Activated B cell treated with CpG ODN at 0.5 μM for 24 hours (primary cell): ENCODE measurements at regions not wholly inside any gene's neighbourhood (a gene's known extent, or its start where the extent isn't known, plus 50 kb on each side); places are given as distances from the start of the nearest gene placed in this dataset.

Experiments
- ATAC-seq: fragments of 200-7000 bp; cut with Tn5 transposase; one replicate; pipeline ENCODE4 v1.10.0; 2021; ENCODE audit warnings: low read depth, mild to moderate bottlenecking, moderate library complexity
- CTCF ChIA-PET: fragments of 350-600 bp; sonication (Branson Sonifier 250); formaldehyde crosslinking; loops from one replicate; lab custom pipeline; 2021; ENCODE audit warnings: antibody characterized with exemption; lab: Charles Lee
- POLR2A ChIA-PET: fragments of 350-600 bp; sonication (Branson Sonifier 250); formaldehyde crosslinking; loops from one replicate; lab custom pipeline; 2021; ENCODE audit warnings: antibody characterized with exemption; lab: Charles Lee
- DNase-seq: peaks from one replicate; pipeline ENCODE4 v3.0.0; 2022
- H3K27ac Mint-ChIP-seq: one replicate; pipeline ENCODE4 v1.8.0; 2020; ENCODE audit warnings: mixed read lengths
- H3K27me3 Mint-ChIP-seq: one replicate; pipeline ENCODE4 v1.8.0; 2021; ENCODE audit warnings: mixed read lengths
- H3K36me3 Mint-ChIP-seq: one replicate; pipeline ENCODE4 v1.8.0; 2021; ENCODE audit warnings: low read depth, mixed read lengths
- H3K4me1 Mint-ChIP-seq: one replicate; pipeline ENCODE4 v1.8.0; 2021; ENCODE audit warnings: mixed read lengths
- H3K4me3 Mint-ChIP-seq: one replicate; pipeline ENCODE4 v1.8.0; 2020; ENCODE audit warnings: mild to moderate bottlenecking, mixed read lengths
- H3K9me3 Mint-ChIP-seq: one replicate; pipeline ENCODE4 v1.8.0; 2020; ENCODE audit warnings: mixed read lengths
- intact Hi-C: fragments of 100-400 bp; cut with micrococcal nuclease; formaldehyde crosslinking; loops from one replicate; pipeline ENCODE4 v1.15.1; 2024
- TF ChIP-seq, protein P1 (sequence below): fragments of 200-600 bp; IDR thresholded peaks from one replicate; pipeline ENCODE4 v1.8.0; 2022; ENCODE audit warnings: antibody characterized with exemption, mild to moderate bottlenecking

DNA sequence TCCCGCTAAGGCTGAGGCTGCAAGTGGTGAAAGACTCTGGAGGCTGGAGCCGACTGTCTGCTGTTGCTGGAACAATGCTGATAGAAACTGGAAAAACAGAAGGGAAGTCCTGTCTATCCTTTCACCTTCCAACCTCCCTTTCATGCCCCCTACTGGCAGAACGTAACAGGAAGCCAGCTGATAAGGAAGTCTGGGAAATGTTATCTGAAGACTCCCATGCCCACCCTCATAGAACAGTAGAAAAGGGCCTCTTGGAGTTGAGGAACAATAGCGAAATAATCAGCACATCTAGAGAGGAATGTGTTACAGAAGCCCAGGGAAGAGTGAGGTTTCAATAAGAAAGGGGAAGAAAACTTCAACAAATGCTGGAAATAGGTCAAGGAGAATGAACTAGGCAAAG lies 117.1 kb upstream of the DKK2 start:
- POLR2A ChIA-PET = no interaction called here
- Mint-ChIP-seq H3K4me1 (no peaks in the 10 kb centered on the region), H3K9me3 (no peaks in the 10 kb centered on the region)

DNA sequence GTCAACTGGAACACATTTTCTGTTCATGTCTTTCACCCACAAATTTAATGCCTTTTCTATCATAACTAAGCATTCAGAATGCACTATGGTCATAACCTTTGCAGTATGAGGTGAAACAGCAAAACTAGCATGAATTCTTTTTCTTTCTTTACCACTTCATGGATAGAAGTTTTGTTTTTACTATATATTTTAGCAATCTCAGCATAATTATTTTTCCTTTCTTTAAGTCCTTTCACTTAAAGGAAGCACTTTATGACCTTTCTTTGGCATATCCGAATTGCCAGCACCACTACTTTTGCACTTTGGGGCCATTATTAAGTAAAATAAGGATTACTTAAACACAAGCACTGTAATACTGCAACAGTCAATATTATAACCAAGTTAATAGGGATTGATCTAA lies 115.1 kb upstream of the DKK2 start:
- H3K4me3 Mint-ChIP-seq = no peak overlapping the region
- no peaks in the 10 kb centered on the region for H3K36me3 Mint-ChIP-seq
- CTCF ChIA-PET = no interaction called here
- TF ChIP-seq, protein P1, sequence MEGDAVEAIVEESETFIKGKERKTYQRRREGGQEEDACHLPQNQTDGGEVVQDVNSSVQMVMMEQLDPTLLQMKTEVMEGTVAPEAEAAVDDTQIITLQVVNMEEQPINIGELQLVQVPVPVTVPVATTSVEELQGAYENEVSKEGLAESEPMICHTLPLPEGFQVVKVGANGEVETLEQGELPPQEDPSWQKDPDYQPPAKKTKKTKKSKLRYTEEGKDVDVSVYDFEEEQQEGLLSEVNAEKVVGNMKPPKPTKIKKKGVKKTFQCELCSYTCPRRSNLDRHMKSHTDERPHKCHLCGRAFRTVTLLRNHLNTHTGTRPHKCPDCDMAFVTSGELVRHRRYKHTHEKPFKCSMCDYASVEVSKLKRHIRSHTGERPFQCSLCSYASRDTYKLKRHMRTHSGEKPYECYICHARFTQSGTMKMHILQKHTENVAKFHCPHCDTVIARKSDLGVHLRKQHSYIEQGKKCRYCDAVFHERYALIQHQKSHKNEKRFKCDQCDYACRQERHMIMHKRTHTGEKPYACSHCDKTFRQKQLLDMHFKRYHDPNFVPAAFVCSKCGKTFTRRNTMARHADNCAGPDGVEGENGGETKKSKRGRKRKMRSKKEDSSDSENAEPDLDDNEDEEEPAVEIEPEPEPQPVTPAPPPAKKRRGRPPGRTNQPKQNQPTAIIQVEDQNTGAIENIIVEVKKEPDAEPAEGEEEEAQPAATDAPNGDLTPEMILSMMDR = no peak
- POLR2A ChIA-PET = no interaction called here
- no peaks in the 10 kb centered on the region for H3K9me3 Mint-ChIP-seq
- no peaks in the 10 kb centered on the region for H3K27me3 Mint-ChIP-seq
- H3K27ac Mint-ChIP-seq = no peak overlapping the region
- ATAC-seq (no peak), DNase-seq (no peak)
- intact Hi-C loops = no loop called here
- H3K4me1 Mint-ChIP-seq = no peaks in the 10 kb centered on the region

More for the DNA sequence above, 117.1 kb upstream of the DKK2 start:
- DNase-seq (no peak), ATAC-seq (no peak)
- Mint-ChIP-seq H3K27ac (no peak overlapping the region), H3K27me3 (no peaks in the 10 kb centered on the region), H3K4me3 (no peak overlapping the region), H3K36me3 (no peaks in the 10 kb centered on the region)
- CTCF ChIA-PET = no interaction called here
- TF ChIP-seq, protein P1 = no peak
- intact Hi-C loops = no loop called here

DNA sequence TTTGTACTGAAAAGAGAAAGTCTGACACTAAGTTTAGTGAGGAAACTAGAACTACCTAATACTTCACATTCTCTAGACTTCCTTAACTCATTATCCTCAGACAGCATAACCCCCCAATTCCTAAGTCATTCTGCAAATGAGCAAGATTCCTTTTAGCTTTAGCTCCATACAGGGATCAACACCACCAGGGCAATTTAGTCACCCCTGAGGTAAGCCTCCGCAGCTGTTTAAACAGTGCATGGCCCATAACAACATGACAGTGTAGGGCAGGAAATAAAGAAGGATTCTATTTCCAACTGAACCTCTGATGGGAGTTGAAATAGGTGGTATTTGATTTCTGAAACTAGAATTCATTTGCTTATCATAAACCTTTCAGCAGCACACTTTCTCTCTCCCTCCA lies 112.8 kb upstream of the DKK2 start:
- no peak for ATAC-seq
- no peaks in the 10 kb centered on the region for H3K9me3 Mint-ChIP-seq
- H3K27ac Mint-ChIP-seq = no peak overlapping the region
- H3K27me3 Mint-ChIP-seq = no peaks in the 10 kb centered on the region
- H3K4me1 Mint-ChIP-seq = no peaks in the 10 kb centered on the region
- intact Hi-C loops = no loop called here
- DNase-seq = no peak
- H3K4me3 Mint-ChIP-seq = no peak overlapping the region
- TF ChIP-seq, protein P1 = no peak
- CTCF ChIA-PET = no interaction called here
- POLR2A ChIA-PET = no interaction called here
- no peaks in the 10 kb centered on the region for H3K36me3 Mint-ChIP-seq

DNA sequence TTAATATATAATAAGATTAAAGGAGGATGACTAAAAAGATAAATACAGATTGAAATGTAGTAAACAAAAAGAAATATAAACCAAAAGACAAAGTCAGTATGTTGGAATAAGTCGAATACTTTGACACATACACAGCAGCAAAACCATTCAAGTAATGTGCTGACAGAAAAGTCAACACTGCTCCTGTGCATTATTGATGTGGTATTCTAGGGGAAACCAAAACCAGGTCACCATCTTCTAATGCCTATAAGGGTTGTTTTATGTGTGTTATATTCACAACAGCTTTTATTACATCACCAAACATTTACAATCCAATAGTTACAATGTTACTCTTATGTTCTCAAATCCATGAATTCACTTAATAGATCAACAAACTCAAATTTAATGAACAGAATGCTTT lies 111.8 kb upstream of the DKK2 start:
- DNase-seq (no peak), ATAC-seq (no peak)
- no peaks in the 10 kb centered on the region for H3K36me3 Mint-ChIP-seq
- POLR2A ChIA-PET = no interaction called here
- H3K4me1 Mint-ChIP-seq = no peaks in the 10 kb centered on the region
- no peak overlapping the region for H3K27ac Mint-ChIP-seq
- H3K27me3 Mint-ChIP-seq = no peaks in the 10 kb centered on the region
- TF ChIP-seq, protein P1 = no peak
- intact Hi-C loops = no loop called here
- no peaks in the 10 kb centered on the region for H3K9me3 Mint-ChIP-seq
- CTCF ChIA-PET = no interaction called here
- H3K4me3 Mint-ChIP-seq = no peak overlapping the region

DNA sequence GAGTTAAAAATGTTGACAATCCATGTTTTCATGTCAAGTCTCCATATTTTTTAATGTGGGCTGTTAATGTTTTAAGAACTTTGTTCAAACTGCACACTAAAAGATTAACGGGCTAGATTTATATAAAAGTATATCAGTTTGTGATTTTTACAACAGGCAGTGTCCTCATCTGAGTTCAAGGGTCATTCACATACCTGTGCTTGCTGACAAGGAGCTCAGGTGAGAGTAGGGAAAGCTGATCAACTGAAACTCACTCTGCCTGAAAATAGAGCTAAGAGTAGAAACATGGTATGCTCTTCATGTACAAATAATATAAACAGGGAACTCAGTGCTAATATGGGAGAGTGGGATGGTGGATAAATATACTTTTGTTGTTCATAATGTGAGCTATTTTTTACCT lies 102.3 kb upstream of the DKK2 start:
- peaks cover 2% of the 10 kb centered on the region for H3K27me3 Mint-ChIP-seq
- no peaks in the 10 kb centered on the region for H3K9me3 Mint-ChIP-seq
- TF ChIP-seq, protein P1 = no peak
- intact Hi-C loops = no loop called here
- no peaks in the 10 kb centered on the region for H3K36me3 Mint-ChIP-seq
- ChIA-PET POLR2A (no interaction called here), CTCF (no interaction called here)
- no peaks in the 10 kb centered on the region for H3K4me1 Mint-ChIP-seq
- H3K27ac Mint-ChIP-seq = no peak overlapping the region
- ATAC-seq (no peak), DNase-seq (no peak)
- no peak overlapping the region for H3K4me3 Mint-ChIP-seq
